ENCODE measurements at regions not wholly inside any gene's neighbourhood (a gene's known extent, or its start where the extent isn't known, plus 50 kb on each side); places are given as distances from the start of the nearest gene placed in this dataset.

GRCh38 chr1:59233444-59233843 is 63.5 kb upstream of the FGGY start:
- no peaks in the 10 kb centered on the region for H4K20me1 ChIP-seq (replicated peaks in 1 of 2; ENCODE audit: control insufficient read depth in 1 of 2, insufficient read depth in 2 of 2, low read length in 2 of 2)
- peaks cover 0 to 4% (median 0%) of the 10 kb centered on the region in 4 experiments; a peak in 1 of 7 replicates for H3K4me1 ChIP-seq (replicated peaks in 1 of 4; ENCODE audit: control insufficient read depth in 3 of 4, insufficient read depth in 4 of 4, low read length in 3 of 4)
- no peak for FAIRE-seq
- no peaks in the 10 kb centered on the region for H3K36me3 ChIP-seq (ENCODE audit: control insufficient read depth in 2 of 4, insufficient read depth in 4 of 4, low read length in 3 of 4)
- H4K91ac ChIP-seq (replicated peaks; ENCODE audit: insufficient read length, low read length): no peak overlapping the region
- no peak overlapping the region for H3K9ac ChIP-seq (replicated peaks in 1 of 4; ENCODE audit: extremely low read depth in 1 of 4, low read depth in 3 of 4, low read length in 3 of 4)
- H3K14ac ChIP-seq (ENCODE audit: insufficient read length): no peak overlapping the region
- 86% methylated on average over 1 of the region's 1 CpG; no CpG with 5 or more reads in 1 of the 2 experiments for WGBS, 2 experiments (ENCODE audit: extremely low coverage in 1 of 2, insufficient coverage in 1 of 2, insufficient read length in 1 of 2, insufficient replicate concordance in 2 of 2, low coverage in 1 of 2, low lambda C conversion rate in 2 of 2, missing lambda C conversion rate in 1 of 2)
- no peak overlapping the region for H3K4me3 ChIP-seq (ENCODE audit: extremely low read depth in 1 of 4, insufficient read depth in 2 of 4, low read depth in 3 of 4, low read length in 4 of 4)
- H3K9me3 ChIP-seq (ENCODE audit: insufficient read depth in 2 of 2, low read depth in 1 of 2, low read length in 1 of 2): no peaks in the 10 kb centered on the region
- H3K23ac ChIP-seq (ENCODE audit: insufficient read length): no peak overlapping the region
- H3K4ac ChIP-seq (replicated peaks; ENCODE audit: insufficient read length, low read depth, low read length): no peak overlapping the region
- H2BK20ac ChIP-seq (ENCODE audit: low read length): no peak overlapping the region
- H2BK5ac ChIP-seq (ENCODE audit: low read depth, low read length): no peak overlapping the region
- H2BK15ac ChIP-seq (ENCODE audit: low read length): no peak overlapping the region
- no peak overlapping the region for H2AK5ac ChIP-seq (ENCODE audit: low read depth, low read length)
- H2AFZ ChIP-seq (ENCODE audit: low read length): no peak overlapping the region
- DNase-seq (ENCODE audit: low read depth in 1 of 2, low spot score in 2 of 2): no peak
- no peak overlapping the region for H4K5ac ChIP-seq (ENCODE audit: insufficient read length, low read depth, low read length)
- H3K56ac ChIP-seq (replicated peaks; ENCODE audit: insufficient read length, low read depth, low read length): no peak overlapping the region
- no peak overlapping the region for H3K18ac ChIP-seq (ENCODE audit: extremely low read depth, low read length)
- no peak overlapping the region for H2BK120ac ChIP-seq (replicated peaks; ENCODE audit: low read depth, low read length)
- H3K27ac ChIP-seq (ENCODE audit: low read depth, low read length): no peak overlapping the region
- H2BK12ac ChIP-seq (ENCODE audit: low read depth, low read length): no peak overlapping the region
- POLR2A ChIA-PET (ENCODE audit: partially characterized antibody): no interaction called here
- no peaks in the 10 kb centered on the region for H3K79me1 ChIP-seq (ENCODE audit: low read depth, low read length)
- no peaks in the 10 kb centered on the region for H3K27me3 ChIP-seq (replicated peaks in 1 of 4; ENCODE audit: control insufficient read depth in 3 of 4, extremely low read depth in 1 of 4, insufficient read depth in 3 of 4, low read length in 3 of 4)
- no peak overlapping the region for H4K8ac ChIP-seq (ENCODE audit: extremely low read depth, insufficient read depth, low read length)
- no peaks in the 10 kb centered on the region for H3K23me2 ChIP-seq (ENCODE audit: low read depth, low read length)
- H3K4me2 ChIP-seq (ENCODE audit: insufficient read depth in 1 of 2, low read depth in 2 of 2, low read length in 2 of 2): no peak overlapping the region
- CTCF ChIA-PET (ENCODE audit: partially characterized antibody): interaction anchor here (0.6 kb wide), 1 partner anchor 120 kb away, joined by 3 read pairs; no protein-coding TSS in a partner anchor
- no peaks in the 10 kb centered on the region for H3K79me2 ChIP-seq (ENCODE audit: control insufficient read depth in 1 of 2, insufficient read depth in 2 of 2, low read length in 2 of 2)
- TF ChIP-seq MAX (IDR thresholded peaks at IDR 0.05): no peak
- no peak for TF ChIP-seq EGR1 (IDR thresholded peaks at IDR 0.05; ENCODE audit: borderline replicate concordance, low read depth, low read length)
- no peak for TF ChIP-seq EZH2 (IDR thresholded peaks at IDR 0.05; ENCODE audit: low read depth, low read length, severe bottlenecking)
- no peak for TF ChIP-seq EP300 (IDR thresholded peaks at IDR 0.05; ENCODE audit: borderline replicate concordance in 1 of 2, low read depth in 2 of 2, low read length in 2 of 2)
- no peak for TF ChIP-seq NANOG (IDR thresholded peaks at IDR 0.05; ENCODE audit: insufficient read depth, low read depth, low read length, poor library complexity, severe bottlenecking)
- TF ChIP-seq HDAC6 (IDR thresholded peaks at IDR 0.05; ENCODE audit: low read depth, low read length): no peak
- TF ChIP-seq PHF8 (conservative IDR thresholded peaks at IDR 0.05; ENCODE audit: low read depth, low read length): no peak
- TF ChIP-seq JUN (IDR thresholded peaks at IDR 0.05; ENCODE audit: low read depth, low read length): no peak
- TF ChIP-seq TCF12 (IDR thresholded peaks at IDR 0.05; ENCODE audit: low read depth, low read length): no peak
- no peak for TF ChIP-seq POLR2A (IDR thresholded peaks at IDR 0.05; ENCODE audit: control extremely low read depth in 1 of 2, low read depth in 2 of 2, low read length in 2 of 2)
- no peak for TF ChIP-seq RBBP5 (IDR thresholded peaks at IDR 0.05; ENCODE audit: borderline replicate concordance, low read depth, low read length)
- TF ChIP-seq TAF1 (IDR thresholded peaks at IDR 0.05; ENCODE audit: low read depth, low read length): no peak
- TF ChIP-seq KDM5A (IDR thresholded peaks at IDR 0.05; ENCODE audit: low read length): no peak
- no peak for TF ChIP-seq GABPA (IDR thresholded peaks at IDR 0.05; ENCODE audit: borderline replicate concordance, insufficient read depth, low read length)
- no peak for TF ChIP-seq YY1 (IDR thresholded peaks at IDR 0.05; ENCODE audit: low read depth, low read length)
- no peak for TF ChIP-seq CEBPB (IDR thresholded peaks at IDR 0.05; ENCODE audit: low read depth, low read length)

Measured in H1 (cell line).